Upper lobe of left lung (tissue), 4 donors: ENCODE measurements at regions not wholly inside any gene's neighbourhood (a gene's known extent, or its start where the extent isn't known, plus 50 kb on each side); places are given as distances from the start of the nearest gene placed in this dataset.

Source experiments
- CTCF ChIP-seq, 6 experiments: fragments of 450-650 bp in 4 of 6; fragments of 200-600 bp in 2 of 6; sonication (generic) in 2 of 6; IDR thresholded peaks; one replicate each; pipeline ENCODE4 v1.5.1; 2016 to 2019; ENCODE audit warnings: antibody characterized with exemption in 6 of 6
- EP300 ChIP-seq, 4 donors: sonication (generic); formaldehyde crosslinking; IDR thresholded peaks; one replicate each; pipeline ENCODE4 v1.5.1; 2017; ENCODE audit warnings: antibody characterized with exemption in 4 of 4, control low read depth in 2 of 4
- POLR2A ChIP-seq, 4 donors: fragments of 450-650 bp; IDR thresholded peaks; one replicate each; pipeline ENCODE4 v1.5.1; 2016 to 2017; ENCODE audit warnings: antibody characterized with exemption in 4 of 4, mild to moderate bottlenecking in 2 of 4

- TF ChIP-seq CTCF (IDR thresholded peaks at IDR 0.05): no peak
- TF ChIP-seq POLR2A (IDR thresholded peaks at IDR 0.05): no peak
- TF ChIP-seq EP300 (IDR thresholded peaks at IDR 0.05): no peak
Measured at GRCh38 chr2:76251342-76251741, 540.6 kb upstream of the GCFC2 start.
